K562 (cell line): ENCODE measurements at regions not wholly inside any gene's neighbourhood (a gene's known extent, or its start where the extent isn't known, plus 50 kb on each side); places are given as distances from the start of the nearest gene placed in this dataset.

Source experiments
- ATAC-seq: fragments of 200-7000 bp; cut with Tn5 transposase; 3 replicates; pipeline ENCODE4 v1.9.1; 2020; ENCODE audit warnings: moderate library complexity
- BruUV-seq: library from RNA; stranded (reverse); fragments of 400-500 nt; replicated peaks from 2 replicates; lab custom pipeline; 2021; lab: Mats Ljungman, UMichigan
- CTCF ChIA-PET: fragments of 300-600 bp; formaldehyde crosslinking; extraction: SDS; loops from one replicate; lab custom pipeline; 2021; ENCODE audit warnings: low intra/inter-chr PET ratio; lab: Yijun Ruan, JAX
- POLR2A ChIA-PET: fragments of 300-600, 350-650 bp; sonication (Branson Sonifier 250); formaldehyde crosslinking; extraction: SDS; loops from one replicate; lab custom pipeline; 2021; ENCODE audit warnings: antibody characterized with exemption, inconsistent platforms; lab: Yijun Ruan, JAX
- DNase-seq, 4 experiments: peaks; one replicate each; pipeline versions ENCODE4 v3.0.0 to v3.0.0-alpha.2; 2011 to 2018; ENCODE audit warnings: low spot score in 3 of 4, mixed read lengths in 3 of 4; ENCODE audit errors: extremely low read depth in 1 of 4
- FAIRE-seq: peaks from 2 replicates; lab custom pipeline; 2011; peaks lifted over from hg19 to GRCh38; lab: Jason Lieb, UNC
- H2AFZ ChIP-seq: 2 replicates; pipeline ENCODE4 v1.6.0; 2011; ENCODE audit warnings: low read depth, low read length, control low read depth, inconsistent platforms
- H3K27ac ChIP-seq: fragments of 200-600 bp; 3 replicates; pipeline ENCODE4 v1.8.0; 2011; ENCODE audit warnings: low read depth, mild to moderate bottlenecking, control low read depth, inconsistent platforms, low read length, moderate library complexity, mixed read lengths; ENCODE audit errors: extremely low read depth
- H3K27me3 ChIP-seq, 2 experiments: fragments of 300-600 bp in 1 of 2; 2 replicates in 1 of 2; 3 replicates in 1 of 2; pipeline versions ENCODE4 v1.6.0 to v1.8.0; 2011; ENCODE audit warnings: inconsistent platforms in 2 of 2, low read length in 2 of 2, mild to moderate bottlenecking in 1 of 2, mixed read lengths in 1 of 2, moderate library complexity in 1 of 2; ENCODE audit not compliant: control insufficient read depth in 2 of 2, insufficient read depth in 2 of 2
- H3K36me3 ChIP-seq: fragments of 300-600 bp; 3 replicates; pipeline ENCODE4 v1.8.0; 2011; ENCODE audit warnings: mild to moderate bottlenecking, low read length, inconsistent platforms; ENCODE audit not compliant: control insufficient read depth, insufficient read depth
- H3K4me1 ChIP-seq, 2 experiments: fragments of 200-600 bp in 1 of 2; replicated peaks in 1 of 2; 2 replicates in 1 of 2; 3 replicates in 1 of 2; pipeline versions ENCODE4 v1.5.1 to v1.8.0; 2011; ENCODE audit warnings: inconsistent platforms in 2 of 2, low read length in 2 of 2, mild to moderate bottlenecking in 1 of 2, mixed read lengths in 1 of 2, moderate library complexity in 1 of 2; ENCODE audit not compliant: control insufficient read depth in 2 of 2, insufficient read depth in 2 of 2
- H3K4me2 ChIP-seq: 2 replicates; pipeline ENCODE4 v1.6.1; 2011; ENCODE audit warnings: low read length, control low read depth, inconsistent platforms, mixed read lengths; ENCODE audit not compliant: insufficient read depth
- H3K4me3 ChIP-seq: fragments of 200-600 bp; sonication (generic), shearing (Covaris generic); 2 replicates; pipeline ENCODE4 v1.5.1; 2016; ENCODE audit warnings: control low read depth, inconsistent platforms
- H3K79me2 ChIP-seq: fragments of 200-600 bp; 3 replicates; pipeline ENCODE4 v1.8.0; 2011; ENCODE audit warnings: low read length, inconsistent platforms; ENCODE audit not compliant: control insufficient read depth, insufficient read depth
- H3K9ac ChIP-seq, 2 experiments: 2 replicates each; pipeline versions ENCODE4 v1.6.0 to v1.6.1; 2011; ENCODE audit warnings: low read depth in 2 of 2, low read length in 2 of 2, control low read depth in 1 of 2, inconsistent platforms in 1 of 2, mild to moderate bottlenecking in 1 of 2, mixed read lengths in 1 of 2; ENCODE audit not compliant: insufficient read depth in 1 of 2
- H3K9me1 ChIP-seq: one replicate; pipeline ENCODE4 v1.6.0; 2011; ENCODE audit warnings: inconsistent platforms, mild to moderate bottlenecking, low read length, moderate library complexity; ENCODE audit not compliant: control insufficient read depth, insufficient read depth
- H3K9me3 ChIP-seq: replicated peaks from 2 replicates; pipeline ENCODE4 v1.5.1; 2011; ENCODE audit warnings: low read depth, low read length, inconsistent platforms; ENCODE audit not compliant: control insufficient read depth, insufficient read depth
- H4K20me1 ChIP-seq: replicated peaks from 2 replicates; pipeline ENCODE4 v1.6.1; 2011; ENCODE audit warnings: low read length, inconsistent platforms, mixed read lengths; ENCODE audit not compliant: control insufficient read depth, insufficient read depth
- CTBP1 ChIP-seq: fragments of 450-650 bp; IDR thresholded peaks from 2 replicates; pipeline ENCODE4 v1.6.1; 2016; ENCODE audit warnings: borderline replicate concordance
- E2F4 ChIP-seq: sonication (generic); formaldehyde crosslinking; IDR thresholded peaks from 2 replicates; pipeline ENCODE4 v1.8.0; 2022; ENCODE audit warnings: mild to moderate bottlenecking, low read depth, missing genetic modification reagents
- THRAP3 ChIP-seq: fragments of 450-650 bp; IDR thresholded peaks from 2 replicates; pipeline ENCODE4 v1.6.1; 2016; ENCODE audit warnings: mild to moderate bottlenecking, inconsistent platforms, borderline replicate concordance
- ZBTB11 ChIP-seq, 3 experiments: fragments of 200-800 bp in 1 of 3; fragments of 250-450 bp in 1 of 3; fragments of 450-650 bp in 1 of 3; sonication (Bioruptor Pico) in 1 of 3; sonication (Bioruptor generic) in 1 of 3; formaldehyde crosslinking in 1 of 3; IDR thresholded peaks; 2 replicates each; pipeline versions ENCODE4 v1.6.1 to v1.8.0; 2016 to 2022; ENCODE audit warnings: mild to moderate bottlenecking in 2 of 3, missing genetic modification characterization in 2 of 3, missing compliant biosample characterization in 1 of 3, moderate library complexity in 1 of 3
- WGBS: fragments of 100-300 bp; shearing (Covaris generic); methylation state at CpG from one replicate; pipeline ENCODE4 v1.1.6; 2016; ENCODE audit warnings: low coverage, mixed read lengths; ENCODE audit not compliant: insufficient coverage; ENCODE audit errors: missing lambda C conversion rate; 5-methylcytosine and 5-hydroxymethylcytosine counted together
- in situ Hi-C: fragments of 300-500 bp; cut with MboI; formaldehyde crosslinking; loops from 4 replicates; pipeline ENCODE4 v1.15.0; 2018; ENCODE audit warnings: inconsistent platforms, mixed read lengths
- intact Hi-C: fragments of 100-400 bp; cut with micrococcal nuclease; formaldehyde crosslinking; loops from 2 replicates; pipeline ENCODE4 v1.14.2; 2022
- TF ChIP-seq, protein P1 (sequence below): sonication (generic); formaldehyde crosslinking; IDR thresholded peaks from 2 replicates; pipeline ENCODE4 v1.8.0; 2023; ENCODE audit warnings: mild to moderate bottlenecking, missing genetic modification reagents
- TF ChIP-seq, protein P2 (sequence below): sonication (generic); formaldehyde crosslinking; IDR thresholded peaks from 2 replicates; pipeline ENCODE4 v1.8.0; 2023; ENCODE audit warnings: missing genetic modification reagents, mild to moderate bottlenecking, borderline replicate concordance

GRCh38 chr22:22058633-22059290, 76.2 kb upstream of the TOP3B start:
- peaks cover 3 to 5% of the 10 kb centered on the region in 2 experiments; a peak in 3 of 5 replicates for H3K4me1 ChIP-seq
- ATAC-seq (no peak), DNase-seq (no peak), FAIRE-seq (no peak)
- CTCF ChIA-PET, result interaction anchor here (0.7 kb wide), 1 partner anchor 612 kb away, joined by 3 read pairs; no protein-coding TSS in a partner anchor
- in situ Hi-C loops (no loop called here), intact Hi-C loops (no loop called here)
- H3K9me3 ChIP-seq, result no peaks in the 10 kb centered on the region
- no TSS peak for BruUV-seq
- no peak overlapping the region for H3K4me2 ChIP-seq
- H3K27ac ChIP-seq, result no peak overlapping the region
- H4K20me1 ChIP-seq, result 0 out of 2 replicates have a peak, but pooled peaks cover 3% of the 10 kb centered on the region
- H3K9ac ChIP-seq, result no peak overlapping the region
- H3K79me2 ChIP-seq, result no peaks in the 10 kb centered on the region
- H3K9me1 ChIP-seq, result no peaks in the 10 kb centered on the region
- WGBS, result under 1% methylated on average over 4 of the region's 4 CpGs
- peaks cover 36 to 37% of the 10 kb centered on the region in 2 experiments for H3K27me3 ChIP-seq
- H3K4me3 ChIP-seq, result no peak overlapping the region
- POLR2A ChIA-PET, result interaction anchor here (0.6 to 12.9 kb wide), 7 partner anchors 11 to 104 kb away, joined by 3 to 110 read pairs (median 4); no protein-coding TSS in a partner anchor
- H2AFZ ChIP-seq, result no peak overlapping the region
- H3K36me3 ChIP-seq, result no peaks in the 10 kb centered on the region
- TF ChIP-seq CTBP1 (no peak), THRAP3 (no peak), ZBTB11 (CRISPR knock-in tag; IDR thresholded peaks at IDR 0.05) (no peak), E2F4 (CRISPR knock-in tag) (no peak)
- TF ChIP-seq, protein P1, sequence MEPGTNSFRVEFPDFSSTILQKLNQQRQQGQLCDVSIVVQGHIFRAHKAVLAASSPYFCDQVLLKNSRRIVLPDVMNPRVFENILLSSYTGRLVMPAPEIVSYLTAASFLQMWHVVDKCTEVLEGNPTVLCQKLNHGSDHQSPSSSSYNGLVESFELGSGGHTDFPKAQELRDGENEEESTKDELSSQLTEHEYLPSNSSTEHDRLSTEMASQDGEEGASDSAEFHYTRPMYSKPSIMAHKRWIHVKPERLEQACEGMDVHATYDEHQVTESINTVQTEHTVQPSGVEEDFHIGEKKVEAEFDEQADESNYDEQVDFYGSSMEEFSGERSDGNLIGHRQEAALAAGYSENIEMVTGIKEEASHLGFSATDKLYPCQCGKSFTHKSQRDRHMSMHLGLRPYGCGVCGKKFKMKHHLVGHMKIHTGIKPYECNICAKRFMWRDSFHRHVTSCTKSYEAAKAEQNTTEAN (CRISPR knock-in tag), result peak; percentile 70; the same call in 1 of the 2 replicates
- TF ChIP-seq, protein P2, sequence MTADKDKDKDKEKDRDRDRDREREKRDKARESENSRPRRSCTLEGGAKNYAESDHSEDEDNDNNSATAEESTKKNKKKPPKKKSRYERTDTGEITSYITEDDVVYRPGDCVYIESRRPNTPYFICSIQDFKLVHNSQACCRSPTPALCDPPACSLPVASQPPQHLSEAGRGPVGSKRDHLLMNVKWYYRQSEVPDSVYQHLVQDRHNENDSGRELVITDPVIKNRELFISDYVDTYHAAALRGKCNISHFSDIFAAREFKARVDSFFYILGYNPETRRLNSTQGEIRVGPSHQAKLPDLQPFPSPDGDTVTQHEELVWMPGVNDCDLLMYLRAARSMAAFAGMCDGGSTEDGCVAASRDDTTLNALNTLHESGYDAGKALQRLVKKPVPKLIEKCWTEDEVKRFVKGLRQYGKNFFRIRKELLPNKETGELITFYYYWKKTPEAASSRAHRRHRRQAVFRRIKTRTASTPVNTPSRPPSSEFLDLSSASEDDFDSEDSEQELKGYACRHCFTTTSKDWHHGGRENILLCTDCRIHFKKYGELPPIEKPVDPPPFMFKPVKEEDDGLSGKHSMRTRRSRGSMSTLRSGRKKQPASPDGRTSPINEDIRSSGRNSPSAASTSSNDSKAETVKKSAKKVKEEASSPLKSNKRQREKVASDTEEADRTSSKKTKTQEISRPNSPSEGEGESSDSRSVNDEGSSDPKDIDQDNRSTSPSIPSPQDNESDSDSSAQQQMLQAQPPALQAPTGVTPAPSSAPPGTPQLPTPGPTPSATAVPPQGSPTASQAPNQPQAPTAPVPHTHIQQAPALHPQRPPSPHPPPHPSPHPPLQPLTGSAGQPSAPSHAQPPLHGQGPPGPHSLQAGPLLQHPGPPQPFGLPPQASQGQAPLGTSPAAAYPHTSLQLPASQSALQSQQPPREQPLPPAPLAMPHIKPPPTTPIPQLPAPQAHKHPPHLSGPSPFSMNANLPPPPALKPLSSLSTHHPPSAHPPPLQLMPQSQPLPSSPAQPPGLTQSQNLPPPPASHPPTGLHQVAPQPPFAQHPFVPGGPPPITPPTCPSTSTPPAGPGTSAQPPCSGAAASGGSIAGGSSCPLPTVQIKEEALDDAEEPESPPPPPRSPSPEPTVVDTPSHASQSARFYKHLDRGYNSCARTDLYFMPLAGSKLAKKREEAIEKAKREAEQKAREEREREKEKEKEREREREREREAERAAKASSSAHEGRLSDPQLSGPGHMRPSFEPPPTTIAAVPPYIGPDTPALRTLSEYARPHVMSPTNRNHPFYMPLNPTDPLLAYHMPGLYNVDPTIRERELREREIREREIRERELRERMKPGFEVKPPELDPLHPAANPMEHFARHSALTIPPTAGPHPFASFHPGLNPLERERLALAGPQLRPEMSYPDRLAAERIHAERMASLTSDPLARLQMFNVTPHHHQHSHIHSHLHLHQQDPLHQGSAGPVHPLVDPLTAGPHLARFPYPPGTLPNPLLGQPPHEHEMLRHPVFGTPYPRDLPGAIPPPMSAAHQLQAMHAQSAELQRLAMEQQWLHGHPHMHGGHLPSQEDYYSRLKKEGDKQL, result no peak; the same call in 1 of the 2 replicates
